Endothelial cell of umbilical vein (primary cell): ENCODE measurements at regions not wholly inside any gene's neighbourhood (a gene's known extent, or its start where the extent isn't known, plus 50 kb on each side); places are given as distances from the start of the nearest gene placed in this dataset.

Source experiments
- EZH2 ChIP-seq: IDR thresholded peaks from 2 replicates; pipeline ENCODE4 v1.6.1; 2012; ENCODE audit warnings: borderline replicate concordance, low read depth, mild to moderate bottlenecking, moderate library complexity, low read length, inconsistent platforms; ENCODE audit not compliant: severe bottlenecking
- GATA2 ChIP-seq: IDR thresholded peaks from 2 replicates; pipeline ENCODE4 v1.7.0; 2011; ENCODE audit warnings: low read depth, mild to moderate bottlenecking, moderate library complexity, mixed read lengths, low read length; ENCODE audit not compliant: insufficient read length, insufficient read depth
- JUN ChIP-seq: IDR thresholded peaks from 2 replicates; pipeline ENCODE4 v1.6.1; 2011; ENCODE audit warnings: borderline replicate concordance, low read depth; ENCODE audit not compliant: insufficient read length, insufficient read depth
- POLR2AphosphoS5 ChIP-seq: IDR thresholded peaks from 2 replicates; pipeline ENCODE4 v1.6.1; 2012; ENCODE audit warnings: low read depth, mild to moderate bottlenecking, control low read depth, low read length, moderate library complexity; ENCODE audit not compliant: insufficient read depth
- TF ChIP-seq, protein P1 (sequence below), 2 donors: IDR thresholded peaks; 1 replicate in 1 of 2; 2 replicates in 1 of 2; pipeline ENCODE4 v1.5.1; 2011; ENCODE audit warnings: low read length in 2 of 2, mild to moderate bottlenecking in 2 of 2, moderate library complexity in 2 of 2, control low read depth in 1 of 2, inconsistent platforms in 1 of 2, low read depth in 1 of 2; ENCODE audit not compliant: insufficient read depth in 1 of 2; ENCODE audit errors: extremely low read depth in 1 of 2

DNA sequence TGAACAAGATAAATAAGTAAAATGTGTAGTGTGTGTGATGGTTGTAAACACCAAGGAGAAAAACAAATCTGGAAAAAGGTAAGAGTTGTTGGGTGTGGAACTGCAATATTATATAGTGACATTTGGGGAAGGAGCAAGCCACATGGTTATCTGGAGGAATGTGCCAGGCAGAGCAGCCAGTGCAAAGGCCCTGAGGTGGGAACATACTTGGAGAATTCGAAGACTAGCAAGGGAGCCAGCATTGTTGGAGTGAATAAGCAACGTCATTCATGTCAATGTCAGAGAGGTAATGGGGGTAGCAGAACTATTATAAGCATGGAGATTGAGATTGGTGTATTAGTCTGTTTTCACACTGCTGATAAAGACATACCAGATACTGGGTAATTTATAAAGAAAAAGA, 241.5 kb upstream of the LHX5 start:
- TF ChIP-seq EZH2, result no peak
- TF ChIP-seq POLR2AphosphoS5, result no peak
- TF ChIP-seq, protein P1, sequence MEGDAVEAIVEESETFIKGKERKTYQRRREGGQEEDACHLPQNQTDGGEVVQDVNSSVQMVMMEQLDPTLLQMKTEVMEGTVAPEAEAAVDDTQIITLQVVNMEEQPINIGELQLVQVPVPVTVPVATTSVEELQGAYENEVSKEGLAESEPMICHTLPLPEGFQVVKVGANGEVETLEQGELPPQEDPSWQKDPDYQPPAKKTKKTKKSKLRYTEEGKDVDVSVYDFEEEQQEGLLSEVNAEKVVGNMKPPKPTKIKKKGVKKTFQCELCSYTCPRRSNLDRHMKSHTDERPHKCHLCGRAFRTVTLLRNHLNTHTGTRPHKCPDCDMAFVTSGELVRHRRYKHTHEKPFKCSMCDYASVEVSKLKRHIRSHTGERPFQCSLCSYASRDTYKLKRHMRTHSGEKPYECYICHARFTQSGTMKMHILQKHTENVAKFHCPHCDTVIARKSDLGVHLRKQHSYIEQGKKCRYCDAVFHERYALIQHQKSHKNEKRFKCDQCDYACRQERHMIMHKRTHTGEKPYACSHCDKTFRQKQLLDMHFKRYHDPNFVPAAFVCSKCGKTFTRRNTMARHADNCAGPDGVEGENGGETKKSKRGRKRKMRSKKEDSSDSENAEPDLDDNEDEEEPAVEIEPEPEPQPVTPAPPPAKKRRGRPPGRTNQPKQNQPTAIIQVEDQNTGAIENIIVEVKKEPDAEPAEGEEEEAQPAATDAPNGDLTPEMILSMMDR (IDR thresholded peaks at IDR 0.05; ENCODE audit: extremely low read depth in 1 of 2, insufficient read depth in 1 of 2, low read depth in 1 of 2, low read length in 2 of 2), result no peak
- no peak for TF ChIP-seq JUN
- no peak for TF ChIP-seq GATA2
